GM21360 (cell line): ENCODE measurements at regions not wholly inside any gene's neighbourhood (a gene's known extent, or its start where the extent isn't known, plus 50 kb on each side); places are given as distances from the start of the nearest gene placed in this dataset.
"Not testable (repeated sequence)": the region's sequence is repeated elsewhere in the genome, so short reads cannot be mapped to it uniquely, and the experiment has no call there.

Experiments used
- ATAC-seq: cut with Tn5 transposase; IDR thresholded peaks from one replicate; pipeline ENCODE4 v1.9.1; 2021; ENCODE audit warnings: mild to moderate bottlenecking, moderate library complexity; ENCODE audit not compliant: unreplicated experiment

- ATAC-seq = no peak
These were observed 58.8 kb downstream of the PPP4R3C start for GRCh38 chrX:27404366-27404765.

GRCh38 chrX:27399146-27399456, 64.0 kb downstream of the PPP4R3C start:
- no peak for ATAC-seq

GRCh38 chrX:27391623-27392022, 71.5 kb downstream of the PPP4R3C start:
- no peak for ATAC-seq

GRCh38 chrX:27381419-27381818, 81.7 kb downstream of the PPP4R3C start:
- no peak for ATAC-seq

- ATAC-seq = no peak
These were observed 82.8 kb downstream of the PPP4R3C start for GRCh38 chrX:27380163-27380845.

GRCh38 chrX:27354021-27354420, 109.1 kb downstream of the PPP4R3C start:
- ATAC-seq = no peak

GRCh38 chrX:27350476-27350875, 112.7 kb downstream of the PPP4R3C start:
- ATAC-seq = no peak

GRCh38 chrX:27336466-27337091, 126.6 kb downstream of the PPP4R3C start:
- peak; percentile 91 for ATAC-seq

GRCh38 chrX:27321632-27322031, 141.5 kb downstream of the PPP4R3C start:
- ATAC-seq = no peak

GRCh38 chrX:27309406-27309805, 153.7 kb downstream of the PPP4R3C start:
- no peak for ATAC-seq

- ATAC-seq = no peak
These were observed 155.6 kb downstream of the PPP4R3C start for GRCh38 chrX:27307546-27307945.

GRCh38 chrX:27292552-27292951, 170.6 kb downstream of the PPP4R3C start:
- not testable (repeated sequence) for ATAC-seq

- no peak for ATAC-seq
These were observed 186.4 kb downstream of the PPP4R3C start for GRCh38 chrX:27276751-27277150.

GRCh38 chrX:27254656-27255055, 208.5 kb downstream of the PPP4R3C start:
- ATAC-seq = no peak

GRCh38 chrX:27251369-27251768, 211.8 kb downstream of the PPP4R3C start:
- ATAC-seq = no peak

- ATAC-seq = no peak
These were observed 220.6 kb downstream of the PPP4R3C start for GRCh38 chrX:27242581-27242980.

- ATAC-seq = no peak
These were observed 221.2 kb downstream of the PPP4R3C start for GRCh38 chrX:27241981-27242380.

GRCh38 chrX:27240042-27240441, 223.1 kb downstream of the PPP4R3C start:
- ATAC-seq = not testable (repeated sequence)

- ATAC-seq = no peak
These were observed 226.5 kb downstream of the PPP4R3C start for GRCh38 chrX:27236681-27237080.

- no peak for ATAC-seq
These were observed 233.4 kb downstream of the PPP4R3C start for GRCh38 chrX:27229721-27230120.

GRCh38 chrX:27222661-27223060, 240.5 kb downstream of the PPP4R3C start:
- no peak for ATAC-seq

- ATAC-seq = no peak
These were observed 276.5 kb downstream of the PPP4R3C start for GRCh38 chrX:27186671-27187070.

- no peak for ATAC-seq
These were observed 299.9 kb downstream of the PPP4R3C start for GRCh38 chrX:27163236-27163635.
